Erythroblast (primary cell): ENCODE measurements at regions not wholly inside any gene's neighbourhood (a gene's known extent, or its start where the extent isn't known, plus 50 kb on each side); places are given as distances from the start of the nearest gene placed in this dataset.

ENCODE experiments used
- GATA1 ChIP-seq: IDR thresholded peaks from 2 replicates; pipeline ENCODE4 v1.6.1; 2011; ENCODE audit warnings: low read depth, mild to moderate bottlenecking, control low read depth, low read length, moderate library complexity
- POLR2A ChIP-seq: IDR thresholded peaks from 2 replicates; pipeline ENCODE4 v1.6.1; 2011; ENCODE audit warnings: mild to moderate bottlenecking, low read length

DNA sequence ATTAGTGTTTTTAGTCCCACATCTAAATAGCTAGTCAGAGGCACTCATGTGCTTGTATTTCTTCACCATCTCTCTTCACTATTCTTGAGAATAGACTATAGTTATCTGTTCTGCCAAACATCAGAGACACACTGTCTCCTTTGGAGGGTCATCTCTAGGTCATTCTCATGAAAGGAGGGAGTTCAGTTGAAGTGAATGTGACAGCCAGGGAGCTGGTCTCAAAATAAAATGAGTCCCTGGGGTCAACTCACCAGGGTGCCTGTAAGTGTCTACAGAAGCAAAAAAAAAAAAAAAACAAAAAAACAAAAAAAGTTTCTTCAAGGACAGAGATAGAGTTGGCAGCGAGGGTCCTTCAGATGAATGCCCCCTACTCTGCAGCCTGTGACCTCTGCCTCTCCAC lies 171.0 kb downstream of the ID4 start:
- TF ChIP-seq POLR2A (no peak), GATA1 (no peak)
